ENCODE measurements at regions not wholly inside any gene's neighbourhood (a gene's known extent, or its start where the extent isn't known, plus 50 kb on each side); places are given as distances from the start of the nearest gene placed in this dataset.

GRCh38 chr13:68292601-68293000, 1062.5 kb upstream of the PCDH9 start:
- Histone ChIP-seq H3K27me3 (ENCODE audit: control insufficient read depth in 2 of 2, insufficient read depth in 2 of 2, low read length in 2 of 2) (no peaks in the 10 kb centered on the region), H3K79me2 (ENCODE audit: control insufficient read depth, insufficient read depth, low read length) (no peaks in the 10 kb centered on the region), H3K9ac (ENCODE audit: insufficient read depth in 1 of 2, low read depth in 2 of 2, low read length in 2 of 2) (no peak overlapping the region), H4K20me1 (replicated peaks; ENCODE audit: control insufficient read depth, insufficient read depth, low read length) (no peaks in the 10 kb centered on the region), H3K27ac (ENCODE audit: extremely low read depth, low read depth, low read length) (no peak overlapping the region), H3K4me2 (ENCODE audit: insufficient read depth, low read length) (no peak overlapping the region), H3K4me3 (no peak overlapping the region), H2AFZ (ENCODE audit: low read depth, low read length) (no peak overlapping the region), H3K4me1 (replicated peaks in 1 of 2; ENCODE audit: control insufficient read depth in 2 of 2, insufficient read depth in 2 of 2, low read length in 2 of 2) (no peaks in the 10 kb centered on the region), H3K9me3 (replicated peaks; ENCODE audit: control insufficient read depth, insufficient read depth, low read depth, low read length) (no peaks in the 10 kb centered on the region), H3K9me1 (ENCODE audit: control insufficient read depth, insufficient read depth, low read length) (no peaks in the 10 kb centered on the region), H3K36me3 (ENCODE audit: control insufficient read depth, insufficient read depth, low read length) (no peaks in the 10 kb centered on the region)
- WGBS (ENCODE audit: insufficient coverage, low coverage, missing lambda C conversion rate), result 0% methylated on average over 2 of the region's 2 CpGs
- FAIRE-seq (no peak), DNase-seq (ENCODE audit: extremely low read depth in 1 of 4, low spot score in 3 of 4) (no peak), ATAC-seq (no peak)
- in situ Hi-C loops (cut with MboI) (no loop called here), intact Hi-C loops (cut with micrococcal nuclease) (no loop called here)
- ChIA-PET CTCF (ENCODE audit: low intra/inter-chr PET ratio) (no interaction called here), POLR2A (no interaction called here)
- no TSS peak for BruUV-seq (replicated peaks)
- no peak for TF ChIP-seq BCL6 (CRISPR knock-in tag; IDR thresholded peaks at IDR 0.05)
- no peak for TF ChIP-seq ZKSCAN1 (IDR thresholded peaks at IDR 0.05; ENCODE audit: low read depth, low read length)
- no peak for TF ChIP-seq ZNF253 (CRISPR knock-in tag; conservative IDR thresholded peaks at IDR 0.05)
- TF ChIP-seq, protein P1, sequence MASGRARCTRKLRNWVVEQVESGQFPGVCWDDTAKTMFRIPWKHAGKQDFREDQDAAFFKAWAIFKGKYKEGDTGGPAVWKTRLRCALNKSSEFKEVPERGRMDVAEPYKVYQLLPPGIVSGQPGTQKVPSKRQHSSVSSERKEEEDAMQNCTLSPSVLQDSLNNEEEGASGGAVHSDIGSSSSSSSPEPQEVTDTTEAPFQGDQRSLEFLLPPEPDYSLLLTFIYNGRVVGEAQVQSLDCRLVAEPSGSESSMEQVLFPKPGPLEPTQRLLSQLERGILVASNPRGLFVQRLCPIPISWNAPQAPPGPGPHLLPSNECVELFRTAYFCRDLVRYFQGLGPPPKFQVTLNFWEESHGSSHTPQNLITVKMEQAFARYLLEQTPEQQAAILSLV (tag; IDR thresholded peaks at IDR 0.05), result no peak
- TF ChIP-seq ZBTB5 (IDR thresholded peaks at IDR 0.05), result no peak
- no peak for TF ChIP-seq RFX1 (IDR thresholded peaks at IDR 0.05)
- TF ChIP-seq EHMT2 (IDR thresholded peaks at IDR 0.05), result no peak
- TF ChIP-seq TCF7L2 (IDR thresholded peaks at IDR 0.05; ENCODE audit: low read depth, low read length), result no peak
- TF ChIP-seq CBFA2T2 (conservative IDR thresholded peaks at IDR 0.05), result no peak
- TF ChIP-seq SMARCA4 (IDR thresholded peaks at IDR 0.05), result no peak

Measured in K562 (cell line).